K562 (cell line): ENCODE measurements at regions not wholly inside any gene's neighbourhood (a gene's known extent, or its start where the extent isn't known, plus 50 kb on each side); places are given as distances from the start of the nearest gene placed in this dataset.

ENCODE experiments used
- ATAC-seq: fragments of 200-7000 bp; cut with Tn5 transposase; 3 replicates; pipeline ENCODE4 v1.9.1; 2020; ENCODE audit warnings: moderate library complexity
- BruUV-seq: library from RNA; stranded (reverse); fragments of 400-500 nt; replicated peaks from 2 replicates; lab custom pipeline; 2021; lab: Mats Ljungman, UMichigan
- CTCF ChIA-PET: fragments of 300-600 bp; formaldehyde crosslinking; extraction: SDS; loops from one replicate; lab custom pipeline; 2021; ENCODE audit warnings: low intra/inter-chr PET ratio; lab: Yijun Ruan, JAX
- POLR2A ChIA-PET: fragments of 300-600, 350-650 bp; sonication (Branson Sonifier 250); formaldehyde crosslinking; extraction: SDS; loops from one replicate; lab custom pipeline; 2021; ENCODE audit warnings: antibody characterized with exemption, inconsistent platforms; lab: Yijun Ruan, JAX
- DNase-seq, 4 experiments: peaks; one replicate each; pipeline versions ENCODE4 v3.0.0 to v3.0.0-alpha.2; 2011 to 2018; ENCODE audit warnings: low spot score in 3 of 4, mixed read lengths in 3 of 4; ENCODE audit errors: extremely low read depth in 1 of 4
- FAIRE-seq: peaks from 2 replicates; lab custom pipeline; 2011; peaks lifted over from hg19 to GRCh38; lab: Jason Lieb, UNC
- H2AFZ ChIP-seq: 2 replicates; pipeline ENCODE4 v1.6.0; 2011; ENCODE audit warnings: low read depth, low read length, control low read depth, inconsistent platforms
- H3K27ac ChIP-seq: fragments of 200-600 bp; 3 replicates; pipeline ENCODE4 v1.8.0; 2011; ENCODE audit warnings: low read depth, mild to moderate bottlenecking, control low read depth, inconsistent platforms, low read length, moderate library complexity, mixed read lengths; ENCODE audit errors: extremely low read depth
- H3K27me3 ChIP-seq, 2 experiments: fragments of 300-600 bp in 1 of 2; 2 replicates in 1 of 2; 3 replicates in 1 of 2; pipeline versions ENCODE4 v1.6.0 to v1.8.0; 2011; ENCODE audit warnings: inconsistent platforms in 2 of 2, low read length in 2 of 2, mild to moderate bottlenecking in 1 of 2, mixed read lengths in 1 of 2, moderate library complexity in 1 of 2; ENCODE audit not compliant: control insufficient read depth in 2 of 2, insufficient read depth in 2 of 2
- H3K36me3 ChIP-seq: fragments of 300-600 bp; 3 replicates; pipeline ENCODE4 v1.8.0; 2011; ENCODE audit warnings: mild to moderate bottlenecking, low read length, inconsistent platforms; ENCODE audit not compliant: control insufficient read depth, insufficient read depth
- H3K4me1 ChIP-seq, 2 experiments: fragments of 200-600 bp in 1 of 2; replicated peaks in 1 of 2; 2 replicates in 1 of 2; 3 replicates in 1 of 2; pipeline versions ENCODE4 v1.5.1 to v1.8.0; 2011; ENCODE audit warnings: inconsistent platforms in 2 of 2, low read length in 2 of 2, mild to moderate bottlenecking in 1 of 2, mixed read lengths in 1 of 2, moderate library complexity in 1 of 2; ENCODE audit not compliant: control insufficient read depth in 2 of 2, insufficient read depth in 2 of 2
- H3K4me2 ChIP-seq: 2 replicates; pipeline ENCODE4 v1.6.1; 2011; ENCODE audit warnings: low read length, control low read depth, inconsistent platforms, mixed read lengths; ENCODE audit not compliant: insufficient read depth
- H3K4me3 ChIP-seq: fragments of 200-600 bp; sonication (generic), shearing (Covaris generic); 2 replicates; pipeline ENCODE4 v1.5.1; 2016; ENCODE audit warnings: control low read depth, inconsistent platforms
- H3K79me2 ChIP-seq: fragments of 200-600 bp; 3 replicates; pipeline ENCODE4 v1.8.0; 2011; ENCODE audit warnings: low read length, inconsistent platforms; ENCODE audit not compliant: control insufficient read depth, insufficient read depth
- H3K9ac ChIP-seq, 2 experiments: 2 replicates each; pipeline versions ENCODE4 v1.6.0 to v1.6.1; 2011; ENCODE audit warnings: low read depth in 2 of 2, low read length in 2 of 2, control low read depth in 1 of 2, inconsistent platforms in 1 of 2, mild to moderate bottlenecking in 1 of 2, mixed read lengths in 1 of 2; ENCODE audit not compliant: insufficient read depth in 1 of 2
- H3K9me1 ChIP-seq: one replicate; pipeline ENCODE4 v1.6.0; 2011; ENCODE audit warnings: inconsistent platforms, mild to moderate bottlenecking, low read length, moderate library complexity; ENCODE audit not compliant: control insufficient read depth, insufficient read depth
- H3K9me3 ChIP-seq: replicated peaks from 2 replicates; pipeline ENCODE4 v1.5.1; 2011; ENCODE audit warnings: low read depth, low read length, inconsistent platforms; ENCODE audit not compliant: control insufficient read depth, insufficient read depth
- H4K20me1 ChIP-seq: replicated peaks from 2 replicates; pipeline ENCODE4 v1.6.1; 2011; ENCODE audit warnings: low read length, inconsistent platforms, mixed read lengths; ENCODE audit not compliant: control insufficient read depth, insufficient read depth
- ATF1 ChIP-seq, 2 experiments: fragments of 450-650 bp in 1 of 2; IDR thresholded peaks; 2 replicates each; pipeline ENCODE4 v1.6.1; 2016; ENCODE audit warnings: missing compliant biosample characterization in 1 of 2, missing genetic modification characterization in 1 of 2
- DIDO1 ChIP-seq: fragments of 450-650 bp; IDR thresholded peaks from 2 replicates; pipeline ENCODE4 v1.6.1; 2016; ENCODE audit warnings: low read depth, missing biosample characterization, missing genetic modification characterization
- FOSL1 ChIP-seq: fragments of 200-800 bp; sonication (Bioruptor generic); conservative IDR thresholded peaks from 2 replicates; pipeline ENCODE4 v1.6.1; 2016; ENCODE audit warnings: missing genetic modification characterization, missing compliant biosample characterization
- NBN ChIP-seq: fragments of 450-650 bp; IDR thresholded peaks from 2 replicates; pipeline ENCODE4 v1.6.1; 2016; ENCODE audit warnings: low read depth, mild to moderate bottlenecking
- NFIC ChIP-seq: fragments of 450-650 bp; IDR thresholded peaks from 2 replicates; pipeline ENCODE4 v1.6.1; 2017; ENCODE audit warnings: mild to moderate bottlenecking, inconsistent platforms
- PHF8 ChIP-seq: fragments of 200-600 bp; sonication (generic); IDR thresholded peaks from 2 replicates; pipeline ENCODE4 v1.6.1; 2012; ENCODE audit warnings: mixed run types, mild to moderate bottlenecking, inconsistent platforms, low read length, moderate library complexity, borderline replicate concordance
- SREBF1 ChIP-seq: fragments of 150-350 bp; IDR thresholded peaks from 2 replicates; pipeline ENCODE4 v1.6.1; 2014; ENCODE audit warnings: antibody characterized with exemption, low read depth, low read length, borderline replicate concordance
- ZSCAN32 ChIP-seq: fragments of 450-650 bp; formaldehyde crosslinking; IDR thresholded peaks from 2 replicates; pipeline ENCODE4 v1.4.0; 2020; ENCODE audit warnings: mild to moderate bottlenecking, moderate library complexity
- WGBS: fragments of 100-300 bp; shearing (Covaris generic); methylation state at CpG from one replicate; pipeline ENCODE4 v1.1.6; 2016; ENCODE audit warnings: low coverage, mixed read lengths; ENCODE audit not compliant: insufficient coverage; ENCODE audit errors: missing lambda C conversion rate; 5-methylcytosine and 5-hydroxymethylcytosine counted together
- in situ Hi-C: fragments of 300-500 bp; cut with MboI; formaldehyde crosslinking; loops from 4 replicates; pipeline ENCODE4 v1.15.0; 2018; ENCODE audit warnings: inconsistent platforms, mixed read lengths
- intact Hi-C: fragments of 100-400 bp; cut with micrococcal nuclease; formaldehyde crosslinking; loops from 2 replicates; pipeline ENCODE4 v1.14.2; 2022

GRCh38 chr5:167899490-167900070, 391.9 kb upstream of the WWC1 start:
- H3K4me3 ChIP-seq: no peak overlapping the region
- no peak overlapping the region for H2AFZ ChIP-seq
- no peaks in the 10 kb centered on the region for H4K20me1 ChIP-seq
- H3K9ac ChIP-seq: no peak overlapping the region
- H3K9me1 ChIP-seq: no peaks in the 10 kb centered on the region
- in situ Hi-C loops: no loop called here
- POLR2A ChIA-PET: interaction anchor here (0.6 kb wide), 1 partner anchor 27 kb away, joined by 3 read pairs; no protein-coding TSS in a partner anchor
- WGBS: under 1% methylated on average over 8 of the region's 8 CpGs
- H3K4me1 ChIP-seq: no peaks in the 10 kb centered on the region
- no peak for FAIRE-seq
- TF ChIP-seq ZSCAN32 (CRISPR knock-in tag) (no peak), NBN (no peak), NFIC (no peak), FOSL1 (tag) (no peak), PHF8 (no peak), DIDO1 (tag) (no peak), ATF1 (CRISPR knock-in tag; IDR thresholded peaks at IDR 0.05) (no peak), ATF1 (tag; IDR thresholded peaks at IDR 0.05) (no peak), SREBF1 (no peak)
- TF ChIP-seq, all 486 proteins: peak for 0
- ATAC-seq: no peak
- H3K27me3 ChIP-seq: no peaks in the 10 kb centered on the region
- intact Hi-C loops: no loop called here
- no peak overlapping the region for H3K27ac ChIP-seq
- CTCF ChIA-PET: no interaction called here
- H3K36me3 ChIP-seq: no peaks in the 10 kb centered on the region
- no peak overlapping the region for H3K4me2 ChIP-seq
- no peaks in the 10 kb centered on the region for H3K79me2 ChIP-seq
- no peak for DNase-seq
- no peaks in the 10 kb centered on the region for H3K9me3 ChIP-seq
- no TSS peak for BruUV-seq
